HepG2 (cell line): ENCODE measurements at regions not wholly inside any gene's neighbourhood (a gene's known extent, or its start where the extent isn't known, plus 50 kb on each side); places are given as distances from the start of the nearest gene placed in this dataset.

Source experiments
- ATF7-NPFF ChIP-seq: sonication (generic); formaldehyde crosslinking; IDR thresholded peaks from 2 replicates; pipeline ENCODE4 v1.8.1; 2023; ENCODE audit warnings: mild to moderate bottlenecking, low read depth, missing genetic modification reagents, moderate library complexity
- HES4 ChIP-seq: sonication (generic); formaldehyde crosslinking; IDR thresholded peaks from 2 replicates; pipeline ENCODE4 v1.9.0; 2021; ENCODE audit warnings: mild to moderate bottlenecking, missing genetic modification reagents, borderline replicate concordance
- JDP2 ChIP-seq: sonication (generic); formaldehyde crosslinking; IDR thresholded peaks from 2 replicates; pipeline ENCODE4 v1.8.1; 2022; ENCODE audit warnings: missing genetic modification reagents, borderline replicate concordance
- KDM4B ChIP-seq: sonication (generic); formaldehyde crosslinking; IDR thresholded peaks from 2 replicates; pipeline ENCODE4 v1.4.0; 2020; ENCODE audit warnings: missing genetic modification reagents
- KLF16 ChIP-seq, 2 experiments: sonication (generic) in 1 of 2; formaldehyde crosslinking in 1 of 2; IDR thresholded peaks; 2 replicates each; pipeline versions ENCODE4 v1.6.1 to v1.8.0; 2016 to 2023; ENCODE audit warnings: missing genetic modification reagents in 2 of 2, missing compliant biosample characterization in 1 of 2
- PCBP1 ChIP-seq: fragments of 200-400 bp; formaldehyde crosslinking; IDR thresholded peaks from 2 replicates; pipeline ENCODE4 v1.6.1; 2017; ENCODE audit warnings: mild to moderate bottlenecking, low read depth, low read length, borderline replicate concordance
- PHF8 ChIP-seq: sonication (generic); formaldehyde crosslinking; IDR thresholded peaks from 2 replicates; pipeline ENCODE4 v1.5.0; 2020; ENCODE audit warnings: missing genetic modification reagents
- SIX1 ChIP-seq: sonication (generic); formaldehyde crosslinking; IDR thresholded peaks from 2 replicates; pipeline ENCODE4 v1.4.0; 2020; ENCODE audit warnings: missing genetic modification reagents, borderline replicate concordance
- SMARCC2 ChIP-seq: fragments of 450-650 bp; IDR thresholded peaks from 2 replicates; pipeline ENCODE4 v1.6.1; 2017; ENCODE audit warnings: antibody characterized with exemption, mild to moderate bottlenecking
- SMC3 ChIP-seq: IDR thresholded peaks from 2 replicates; pipeline ENCODE4 v1.6.1; 2011; ENCODE audit warnings: low read length, improper control_type of control experiment
- ZNF3 ChIP-seq: IDR thresholded peaks from 2 replicates; pipeline ENCODE4 v1.7.0; 2017; ENCODE audit warnings: inconsistent platforms
- ZNF382 ChIP-seq: sonication (generic); formaldehyde crosslinking; IDR thresholded peaks from 2 replicates; pipeline ENCODE4 v1.5.0; 2020; ENCODE audit warnings: missing genetic modification reagents, mild to moderate bottlenecking, borderline replicate concordance
- ZNF441 ChIP-seq: sonication (generic); formaldehyde crosslinking; IDR thresholded peaks from 2 replicates; pipeline ENCODE4 v1.7.0; 2021; ENCODE audit warnings: missing genetic modification reagents, borderline replicate concordance
- ZNF546 ChIP-seq: sonication (generic); formaldehyde crosslinking; conservative IDR thresholded peaks from 2 replicates; pipeline ENCODE4 v1.8.1; 2023; ENCODE audit warnings: mild to moderate bottlenecking, missing genetic modification reagents
- ZNF569 ChIP-seq: sonication (generic); formaldehyde crosslinking; IDR thresholded peaks from 2 replicates; pipeline ENCODE4 v1.5.0; 2020; ENCODE audit warnings: mild to moderate bottlenecking, missing genetic modification reagents, moderate library complexity, borderline replicate concordance
- ZSCAN12 ChIP-seq: sonication (generic); formaldehyde crosslinking; IDR thresholded peaks from 2 replicates; pipeline ENCODE4 v1.9.0; 2021; ENCODE audit warnings: mild to moderate bottlenecking, missing genetic modification reagents
- TF ChIP-seq, protein P1 (sequence below): sonication (generic); formaldehyde crosslinking; IDR thresholded peaks from 2 replicates; pipeline ENCODE4 v1.5.0; 2020; ENCODE audit warnings: mild to moderate bottlenecking, missing genetic modification reagents
- TF ChIP-seq, protein P2 (sequence below): sonication (generic); formaldehyde crosslinking; IDR thresholded peaks from 2 replicates; pipeline ENCODE4 v1.5.1; 2020; ENCODE audit warnings: missing genetic modification reagents, mild to moderate bottlenecking, borderline replicate concordance
- TF ChIP-seq, protein P3 (sequence below): sonication (generic); formaldehyde crosslinking; IDR thresholded peaks from 2 replicates; pipeline ENCODE4 v1.5.1; 2020; ENCODE audit warnings: mild to moderate bottlenecking, moderate library complexity, missing genetic modification reagents
- TF ChIP-seq, protein P4 (sequence below): sonication (generic); formaldehyde crosslinking; IDR thresholded peaks from 2 replicates; pipeline ENCODE4 v1.5.0; 2020; ENCODE audit warnings: missing genetic modification reagents
- TF ChIP-seq, protein P5 (sequence below): IDR thresholded peaks from 2 replicates; pipeline ENCODE4 v1.6.1; 2016; ENCODE audit warnings: low read depth

DNA sequence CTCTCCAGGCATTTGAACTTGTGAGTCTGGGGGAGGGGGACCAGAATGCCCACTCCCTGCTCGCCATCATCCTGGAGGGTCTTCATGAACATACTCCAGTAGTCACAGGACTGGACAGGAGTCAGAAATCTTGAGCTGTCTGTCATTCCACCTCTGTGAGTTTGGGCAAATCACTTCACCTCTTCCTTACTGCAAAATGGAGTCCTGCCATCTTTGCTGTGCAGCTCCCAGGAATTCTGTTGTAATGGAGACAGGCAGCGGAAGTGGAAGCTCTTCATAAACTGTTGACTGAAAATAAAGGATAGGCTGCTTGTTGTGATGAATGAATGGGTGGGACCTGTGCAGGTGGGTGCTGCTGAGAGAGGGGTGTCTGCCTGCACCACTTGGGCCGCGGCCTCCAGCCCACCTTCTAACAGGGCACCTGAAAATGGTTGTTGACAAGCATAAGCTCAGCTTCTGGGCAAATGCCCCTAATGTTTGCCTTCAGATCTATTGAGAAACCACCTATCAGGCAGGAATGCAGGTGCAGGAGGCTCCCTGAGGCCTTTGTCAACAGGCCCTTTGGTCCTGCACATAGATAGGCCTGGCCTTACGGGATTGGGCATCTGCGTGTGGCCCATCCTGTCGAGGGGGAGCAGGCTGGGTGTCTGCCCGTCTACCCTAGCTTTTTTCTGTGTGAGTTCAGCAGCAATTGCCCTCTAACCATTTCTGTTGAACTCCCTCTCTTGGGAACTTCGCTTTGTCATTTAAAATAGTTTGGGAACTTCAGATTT is 321.0 kb downstream of the RPS6KC1 start (continued):
- TF ChIP-seq, protein P1, sequence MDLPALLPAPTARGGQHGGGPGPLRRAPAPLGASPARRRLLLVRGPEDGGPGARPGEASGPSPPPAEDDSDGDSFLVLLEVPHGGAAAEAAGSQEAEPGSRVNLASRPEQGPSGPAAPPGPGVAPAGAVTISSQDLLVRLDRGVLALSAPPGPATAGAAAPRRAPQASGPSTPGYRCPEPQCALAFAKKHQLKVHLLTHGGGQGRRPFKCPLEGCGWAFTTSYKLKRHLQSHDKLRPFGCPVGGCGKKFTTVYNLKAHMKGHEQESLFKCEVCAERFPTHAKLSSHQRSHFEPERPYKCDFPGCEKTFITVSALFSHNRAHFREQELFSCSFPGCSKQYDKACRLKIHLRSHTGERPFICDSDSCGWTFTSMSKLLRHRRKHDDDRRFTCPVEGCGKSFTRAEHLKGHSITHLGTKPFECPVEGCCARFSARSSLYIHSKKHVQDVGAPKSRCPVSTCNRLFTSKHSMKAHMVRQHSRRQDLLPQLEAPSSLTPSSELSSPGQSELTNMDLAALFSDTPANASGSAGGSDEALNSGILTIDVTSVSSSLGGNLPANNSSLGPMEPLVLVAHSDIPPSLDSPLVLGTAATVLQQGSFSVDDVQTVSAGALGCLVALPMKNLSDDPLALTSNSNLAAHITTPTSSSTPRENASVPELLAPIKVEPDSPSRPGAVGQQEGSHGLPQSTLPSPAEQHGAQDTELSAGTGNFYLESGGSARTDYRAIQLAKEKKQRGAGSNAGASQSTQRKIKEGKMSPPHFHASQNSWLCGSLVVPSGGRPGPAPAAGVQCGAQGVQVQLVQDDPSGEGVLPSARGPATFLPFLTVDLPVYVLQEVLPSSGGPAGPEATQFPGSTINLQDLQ (CRISPR knock-in tag) = peak; percentile 79; the same call in 1 of the 2 replicates
- TF ChIP-seq, protein P2, sequence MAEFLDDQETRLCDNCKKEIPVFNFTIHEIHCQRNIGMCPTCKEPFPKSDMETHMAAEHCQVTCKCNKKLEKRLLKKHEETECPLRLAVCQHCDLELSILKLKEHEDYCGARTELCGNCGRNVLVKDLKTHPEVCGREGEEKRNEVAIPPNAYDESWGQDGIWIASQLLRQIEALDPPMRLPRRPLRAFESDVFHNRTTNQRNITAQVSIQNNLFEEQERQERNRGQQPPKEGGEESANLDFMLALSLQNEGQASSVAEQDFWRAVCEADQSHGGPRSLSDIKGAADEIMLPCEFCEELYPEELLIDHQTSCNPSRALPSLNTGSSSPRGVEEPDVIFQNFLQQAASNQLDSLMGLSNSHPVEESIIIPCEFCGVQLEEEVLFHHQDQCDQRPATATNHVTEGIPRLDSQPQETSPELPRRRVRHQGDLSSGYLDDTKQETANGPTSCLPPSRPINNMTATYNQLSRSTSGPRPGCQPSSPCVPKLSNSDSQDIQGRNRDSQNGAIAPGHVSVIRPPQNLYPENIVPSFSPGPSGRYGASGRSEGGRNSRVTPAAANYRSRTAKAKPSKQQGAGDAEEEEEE (CRISPR knock-in tag) = 0 out of 2 replicates have a peak, but pooled peaks have one; percentile 62
- TF ChIP-seq, protein P3, sequence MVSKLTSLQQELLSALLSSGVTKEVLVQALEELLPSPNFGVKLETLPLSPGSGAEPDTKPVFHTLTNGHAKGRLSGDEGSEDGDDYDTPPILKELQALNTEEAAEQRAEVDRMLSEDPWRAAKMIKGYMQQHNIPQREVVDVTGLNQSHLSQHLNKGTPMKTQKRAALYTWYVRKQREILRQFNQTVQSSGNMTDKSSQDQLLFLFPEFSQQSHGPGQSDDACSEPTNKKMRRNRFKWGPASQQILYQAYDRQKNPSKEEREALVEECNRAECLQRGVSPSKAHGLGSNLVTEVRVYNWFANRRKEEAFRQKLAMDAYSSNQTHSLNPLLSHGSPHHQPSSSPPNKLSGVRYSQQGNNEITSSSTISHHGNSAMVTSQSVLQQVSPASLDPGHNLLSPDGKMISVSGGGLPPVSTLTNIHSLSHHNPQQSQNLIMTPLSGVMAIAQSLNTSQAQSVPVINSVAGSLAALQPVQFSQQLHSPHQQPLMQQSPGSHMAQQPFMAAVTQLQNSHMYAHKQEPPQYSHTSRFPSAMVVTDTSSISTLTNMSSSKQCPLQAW (CRISPR knock-in tag) = peak; percentile 93
- TF ChIP-seq JDP2 (CRISPR knock-in tag) = no peak; the same call in 1 of the 2 replicates
- TF ChIP-seq, protein P4, sequence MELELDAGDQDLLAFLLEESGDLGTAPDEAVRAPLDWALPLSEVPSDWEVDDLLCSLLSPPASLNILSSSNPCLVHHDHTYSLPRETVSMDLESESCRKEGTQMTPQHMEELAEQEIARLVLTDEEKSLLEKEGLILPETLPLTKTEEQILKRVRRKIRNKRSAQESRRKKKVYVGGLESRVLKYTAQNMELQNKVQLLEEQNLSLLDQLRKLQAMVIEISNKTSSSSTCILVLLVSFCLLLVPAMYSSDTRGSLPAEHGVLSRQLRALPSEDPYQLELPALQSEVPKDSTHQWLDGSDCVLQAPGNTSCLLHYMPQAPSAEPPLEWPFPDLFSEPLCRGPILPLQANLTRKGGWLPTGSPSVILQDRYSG (CRISPR knock-in tag) = peak; percentile 82; the same call in 1 of the 2 replicates
- peak; percentile 63 for TF ChIP-seq PHF8 (CRISPR knock-in tag)
- TF ChIP-seq KDM4B (CRISPR knock-in tag) = peak; percentile 95
- TF ChIP-seq ZSCAN12 (CRISPR knock-in tag) = no peak
- no peak for TF ChIP-seq ZNF382 (CRISPR knock-in tag)
- TF ChIP-seq, protein P5, sequence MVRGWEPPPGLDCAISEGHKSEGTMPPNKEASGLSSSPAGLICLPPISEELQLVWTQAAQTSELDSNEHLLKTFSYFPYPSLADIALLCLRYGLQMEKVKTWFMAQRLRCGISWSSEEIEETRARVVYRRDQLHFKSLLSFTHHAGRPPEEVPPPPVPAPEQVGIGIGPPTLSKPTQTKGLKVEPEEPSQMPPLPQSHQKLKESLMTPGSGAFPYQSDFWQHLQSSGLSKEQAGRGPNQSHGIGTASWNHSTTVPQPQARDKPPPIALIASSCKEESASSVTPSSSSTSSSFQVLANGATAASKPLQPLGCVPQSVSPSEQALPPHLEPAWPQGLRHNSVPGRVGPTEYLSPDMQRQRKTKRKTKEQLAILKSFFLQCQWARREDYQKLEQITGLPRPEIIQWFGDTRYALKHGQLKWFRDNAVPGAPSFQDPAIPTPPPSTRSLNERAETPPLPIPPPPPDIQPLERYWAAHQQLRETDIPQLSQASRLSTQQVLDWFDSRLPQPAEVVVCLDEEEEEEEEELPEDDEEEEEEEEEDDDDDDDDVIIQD = peak; percentile 98
- TF ChIP-seq ZNF546 (CRISPR knock-in tag) = no peak; the same call in 1 of the 2 replicates
- peak; percentile 89 for TF ChIP-seq ATF7-NPFF (CRISPR knock-in tag)
- peak; percentile 66; the same call in 1 of the 2 replicates for TF ChIP-seq ZNF3 (CRISPR knock-in tag)
- TF ChIP-seq HES4 (CRISPR knock-in tag) = no peak
- TF ChIP-seq ZNF569 (CRISPR knock-in tag) = peak; percentile 59; the same call in 1 of the 2 replicates
- TF ChIP-seq SMARCC2 = peak; percentile 39; the same call in 1 of the 2 replicates
- TF ChIP-seq SIX1 (CRISPR knock-in tag) = peak; percentile 91
- TF ChIP-seq KLF16 (CRISPR knock-in tag; IDR thresholded peaks at IDR 0.05) = peak in 1 of 2 experiments; percentile 88; a peak in 2 of 4 replicates
- TF ChIP-seq PCBP1 = no peak
- peak; percentile 85; the same call in 1 of the 2 replicates for TF ChIP-seq ZNF441 (CRISPR knock-in tag)
- peak; percentile 33; the same call in 1 of the 2 replicates for TF ChIP-seq SMC3
